HEK293 (cell line): ENCODE measurements at regions not wholly inside any gene's neighbourhood (a gene's known extent, or its start where the extent isn't known, plus 50 kb on each side); places are given as distances from the start of the nearest gene placed in this dataset.

ENCODE experiments used
- CTCF ChIA-PET: fragments of 350-600 bp; formaldehyde crosslinking; extraction: SDS; loops from one replicate; lab custom pipeline; 2021; ENCODE audit warnings: antibody characterized with exemption; lab: Yijun Ruan, JAX
- POLR2A ChIA-PET: fragments of 300-600 bp; formaldehyde crosslinking; extraction: SDS; loops from one replicate; lab custom pipeline; 2020; ENCODE audit warnings: antibody characterized with exemption, inconsistent platforms; lab: Yijun Ruan, JAX
- H3K27ac ChIP-seq: fragments of 200-500 bp; sonication (Bioruptor generic); 2 replicates; pipeline ENCODE4 v1.5.1; 2014; ENCODE audit warnings: low read depth, low read length, control low read depth, inconsistent platforms; ENCODE audit errors: extremely low read depth
- H3K36me3 ChIP-seq, 2 experiments: fragments of 200-500 bp in 1 of 2; sonication (Bioruptor generic) in 1 of 2; 1 replicate in 1 of 2; 2 replicates in 1 of 2; pipeline ENCODE4 v1.5.1; 2014 to 2017; ENCODE audit warnings: inconsistent platforms in 2 of 2, low read length in 2 of 2; ENCODE audit not compliant: control insufficient read depth in 2 of 2, insufficient read depth in 1 of 2
- H3K4me1 ChIP-seq: fragments of 200-500 bp; sonication (Bioruptor generic); 2 replicates; pipeline ENCODE4 v1.5.1; 2014; ENCODE audit warnings: mild to moderate bottlenecking, low read length, inconsistent platforms; ENCODE audit not compliant: control insufficient read depth, insufficient read depth
- H3K4me3 ChIP-seq: 2 replicates; pipeline ENCODE4 v1.5.1; 2011; ENCODE audit warnings: low read depth, mild to moderate bottlenecking, control low read depth, low read length, moderate library complexity
- H3K9me3 ChIP-seq: fragments of 200-500 bp; sonication (Bioruptor generic); 2 replicates; pipeline ENCODE4 v1.5.1; 2014; ENCODE audit warnings: low read depth, low read length, inconsistent platforms; ENCODE audit not compliant: control insufficient read depth, insufficient read depth
- GLI4 ChIP-seq: fragments of 450-650 bp; formaldehyde crosslinking; IDR thresholded peaks from 2 replicates; pipeline ENCODE4 v1.5.1; 2016; ENCODE audit warnings: missing biosample characterization, missing genetic modification characterization
- TRIM28 ChIP-seq: IDR thresholded peaks from 2 replicates; pipeline ENCODE4 v1.6.1; 2011; ENCODE audit warnings: low read length, control low read depth, borderline replicate concordance
- ZBTB11 ChIP-seq: fragments of 450-650 bp; formaldehyde crosslinking; conservative IDR thresholded peaks from 2 replicates; pipeline ENCODE4 v1.5.1; 2016; ENCODE audit warnings: low read depth, missing biosample characterization, missing genetic modification characterization
- ZBTB26 ChIP-seq: fragments of 450-650 bp; formaldehyde crosslinking; optimal IDR thresholded peaks from 2 replicates; pipeline ENCODE3; 2016; ENCODE audit warnings: missing biosample characterization, mild to moderate bottlenecking, missing genetic modification characterization
- ZIC2 ChIP-seq: fragments of 450-650 bp; formaldehyde crosslinking; IDR thresholded peaks from 2 replicates; pipeline ENCODE4 v1.5.1; 2016; ENCODE audit warnings: missing biosample characterization, missing genetic modification characterization
- ZNF19 ChIP-seq: fragments of 450-650 bp; formaldehyde crosslinking; IDR thresholded peaks from 2 replicates; pipeline ENCODE4; 2016; ENCODE audit warnings: missing biosample characterization, missing genetic modification characterization, low read depth
- ZNF2 ChIP-seq: fragments of 450-650 bp; formaldehyde crosslinking; IDR thresholded peaks from 2 replicates; pipeline ENCODE4 v1.5.1; 2016; ENCODE audit warnings: missing biosample characterization, missing genetic modification characterization
- ZNF202 ChIP-seq: fragments of 450-650 bp; formaldehyde crosslinking; IDR thresholded peaks from 2 replicates; pipeline ENCODE4 v1.5.1; 2016; ENCODE audit warnings: missing biosample characterization, missing genetic modification characterization, borderline replicate concordance
- ZNF302 ChIP-seq: fragments of 450-650 bp; formaldehyde crosslinking; IDR thresholded peaks from 2 replicates; pipeline ENCODE4 v1.5.1; 2016; ENCODE audit warnings: missing biosample characterization, missing genetic modification characterization, low read depth
- ZNF433 ChIP-seq: fragments of 450-650 bp; formaldehyde crosslinking; IDR thresholded peaks from 2 replicates; pipeline ENCODE4 v1.5.1; 2016; ENCODE audit warnings: missing biosample characterization, missing genetic modification characterization, low read depth
- ZNF501 ChIP-seq: fragments of 450-650 bp; formaldehyde crosslinking; IDR thresholded peaks from 2 replicates; pipeline ENCODE4 v1.5.1; 2016; ENCODE audit warnings: missing biosample characterization, missing genetic modification characterization
- ZNF585B ChIP-seq: fragments of 450-650 bp; formaldehyde crosslinking; IDR thresholded peaks from 2 replicates; pipeline ENCODE4 v1.5.1; 2016; ENCODE audit warnings: missing biosample characterization, missing genetic modification characterization
- ZNF596 ChIP-seq: fragments of 450-650 bp; IDR thresholded peaks from 2 replicates; pipeline ENCODE4 v1.5.0; 2018; ENCODE audit warnings: missing biosample characterization, mild to moderate bottlenecking, missing genetic modification characterization, moderate library complexity
- ZNF658 ChIP-seq: fragments of 450-650 bp; formaldehyde crosslinking; IDR thresholded peaks from 2 replicates; pipeline ENCODE4; 2016; ENCODE audit warnings: missing biosample characterization, missing genetic modification characterization
- ZNF701 ChIP-seq: fragments of 450-650 bp; formaldehyde crosslinking; IDR thresholded peaks from 2 replicates; pipeline ENCODE4 v1.5.1; 2016; ENCODE audit warnings: missing biosample characterization, missing genetic modification characterization
- ZNF785 ChIP-seq: fragments of 450-650 bp; formaldehyde crosslinking; IDR thresholded peaks from 2 replicates; pipeline ENCODE4 v1.5.1; 2016; ENCODE audit warnings: missing biosample characterization, missing genetic modification characterization
- TF ChIP-seq, protein P1 (sequence below): fragments of 450-650 bp; IDR thresholded peaks from 2 replicates; pipeline ENCODE4 v1.5.1; 2018; ENCODE audit warnings: missing biosample characterization, missing genetic modification characterization

DNA sequence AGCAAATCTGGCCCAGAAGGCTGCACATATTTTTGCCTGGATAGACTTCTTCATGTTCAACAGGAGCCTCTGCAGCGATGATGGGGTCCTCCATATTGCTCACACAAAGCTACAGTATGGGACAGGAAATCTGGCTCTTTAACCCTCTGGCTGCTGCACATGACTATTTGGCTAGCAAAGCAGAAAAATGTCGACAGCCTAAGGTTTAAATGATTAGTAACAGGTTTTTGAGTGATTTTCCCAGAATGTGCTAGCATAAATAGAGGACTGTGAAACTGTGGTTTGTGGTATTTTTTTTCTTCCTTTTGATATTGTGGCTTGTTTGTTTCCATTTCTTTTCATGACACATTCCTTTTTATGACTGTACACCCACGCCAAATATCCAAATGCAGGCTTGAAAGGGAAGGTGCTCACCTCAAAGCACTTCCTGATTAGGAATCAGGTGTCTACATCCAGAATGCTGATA, 120.2 kb upstream of the GK2 start:
- H3K4me3 ChIP-seq = no peak overlapping the region
- CTCF ChIA-PET = no interaction called here
- TF ChIP-seq ZNF2 (no peak), ZBTB26 (tag by site-specific recombination) (no peak), ZNF302 (tag by site-specific recombination) (no peak), TRIM28 (no peak), ZIC2 (no peak)
- H3K9me3 ChIP-seq = no peaks in the 10 kb centered on the region
- POLR2A ChIA-PET = no interaction called here
- no peak overlapping the region for H3K27ac ChIP-seq
- no peaks in the 10 kb centered on the region for H3K36me3 ChIP-seq
- no peaks in the 10 kb centered on the region for H3K4me1 ChIP-seq

DNA sequence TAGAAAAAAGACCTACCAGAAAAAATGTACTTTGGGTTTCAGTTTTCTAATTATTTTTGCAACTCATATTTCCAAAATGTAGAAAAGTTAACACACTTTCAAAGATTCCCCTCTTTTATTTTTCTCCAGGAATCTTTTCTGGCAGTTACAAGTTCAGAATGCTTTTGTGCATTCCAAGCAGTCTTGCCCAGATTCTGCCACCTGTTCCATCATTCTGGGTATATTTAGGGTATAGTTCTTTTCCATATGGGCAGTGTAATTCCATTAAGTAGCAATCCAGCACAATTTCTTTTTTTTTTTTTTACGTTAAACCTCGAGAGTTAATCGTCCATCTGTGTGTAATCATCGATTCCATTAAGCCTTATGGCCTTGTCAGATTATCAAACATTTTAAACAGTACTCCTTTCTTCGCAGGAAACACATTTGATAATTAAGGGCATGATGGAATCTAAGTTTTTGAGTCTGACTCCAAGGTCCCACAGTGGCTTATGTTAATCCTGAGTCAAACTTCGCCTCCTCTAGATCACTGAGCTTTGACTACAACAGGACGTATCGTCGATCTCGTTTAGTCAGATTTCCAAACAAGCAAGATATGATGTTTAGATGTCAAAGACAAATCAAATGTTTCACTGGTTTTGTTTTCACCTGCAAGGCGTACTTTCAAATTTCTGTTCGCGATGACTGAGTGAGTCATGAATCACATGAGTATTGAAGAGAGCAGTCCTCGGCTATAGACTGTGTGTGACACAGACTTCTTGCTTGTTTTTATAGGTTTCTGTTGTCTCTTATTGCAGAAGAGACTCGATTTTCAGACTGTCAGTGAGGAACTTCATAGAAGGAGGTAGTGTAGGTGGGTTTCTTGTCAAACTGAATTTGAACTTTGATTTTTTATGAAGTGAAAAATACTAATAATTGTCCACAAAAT, 118.9 kb upstream of the GK2 start:
- TF ChIP-seq ZNF19 (tag by site-specific recombination) = no peak
- no peak for TF ChIP-seq ZNF785 (tag by site-specific recombination)
- TF ChIP-seq, protein P1, sequence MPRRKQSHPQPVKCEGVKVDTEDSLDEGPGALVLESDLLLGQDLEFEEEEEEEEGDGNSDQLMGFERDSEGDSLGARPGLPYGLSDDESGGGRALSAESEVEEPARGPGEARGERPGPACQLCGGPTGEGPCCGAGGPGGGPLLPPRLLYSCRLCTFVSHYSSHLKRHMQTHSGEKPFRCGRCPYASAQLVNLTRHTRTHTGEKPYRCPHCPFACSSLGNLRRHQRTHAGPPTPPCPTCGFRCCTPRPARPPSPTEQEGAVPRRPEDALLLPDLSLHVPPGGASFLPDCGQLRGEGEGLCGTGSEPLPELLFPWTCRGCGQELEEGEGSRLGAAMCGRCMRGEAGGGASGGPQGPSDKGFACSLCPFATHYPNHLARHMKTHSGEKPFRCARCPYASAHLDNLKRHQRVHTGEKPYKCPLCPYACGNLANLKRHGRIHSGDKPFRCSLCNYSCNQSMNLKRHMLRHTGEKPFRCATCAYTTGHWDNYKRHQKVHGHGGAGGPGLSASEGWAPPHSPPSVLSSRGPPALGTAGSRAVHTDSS = no peak
- Histone ChIP-seq H3K9me3 (no peaks in the 10 kb centered on the region), H3K4me3 (no peak overlapping the region), H3K27ac (no peak overlapping the region), H3K4me1 (no peaks in the 10 kb centered on the region), H3K36me3 (no peaks in the 10 kb centered on the region)
- ChIA-PET CTCF (no interaction called here), POLR2A (no interaction called here)

DNA sequence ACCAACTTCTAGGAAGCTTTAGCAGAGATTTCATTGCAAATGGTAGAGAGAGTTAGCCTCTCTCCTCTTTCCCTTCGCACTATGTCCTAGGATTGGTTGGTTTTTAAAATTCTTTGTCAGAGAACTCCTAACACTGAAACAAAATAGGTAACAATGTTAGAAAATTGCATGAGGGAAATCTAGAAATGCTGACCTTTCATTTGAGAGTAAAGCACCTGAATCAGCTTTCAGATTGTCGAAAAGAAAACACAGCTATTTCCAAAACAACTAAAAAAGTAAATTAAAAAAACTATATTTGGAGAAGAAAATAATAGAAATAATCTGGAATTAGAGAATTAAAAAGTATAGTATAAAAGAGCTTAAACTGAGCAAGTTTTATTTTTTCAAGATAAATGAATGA, 108.1 kb upstream of the GK2 start:
- POLR2A ChIA-PET = no interaction called here

More for the DNA sequence above, 108.1 kb upstream of the GK2 start:
- H3K4me1 ChIP-seq = no peaks in the 10 kb centered on the region
- CTCF ChIA-PET = interaction anchor here (0.7 kb wide), 1 partner anchor 395 kb away, joined by 5 read pairs; no protein-coding TSS in a partner anchor
- TF ChIP-seq ZNF501 (tag by site-specific recombination) (no peak), ZNF658 (no peak), ZNF585B (tag by site-specific recombination) (no peak), ZNF433 (tag by site-specific recombination) (no peak), ZNF202 (tag by site-specific recombination) (no peak), ZBTB11 (no peak), GLI4 (no peak), ZNF596 (tag by site-specific recombination) (no peak), ZNF701 (tag by site-specific recombination) (no peak), ZNF785 (tag by site-specific recombination) (no peak)
- TF ChIP-seq, all 188 proteins: peak for 0
- H3K27ac ChIP-seq = no peak overlapping the region
- no peak overlapping the region for H3K4me3 ChIP-seq
- no peaks in the 10 kb centered on the region for H3K9me3 ChIP-seq
- H3K36me3 ChIP-seq = no peaks in the 10 kb centered on the region
